MCF 10A (cell line): ENCODE measurements at regions not wholly inside any gene's neighbourhood (a gene's known extent, or its start where the extent isn't known, plus 50 kb on each side); places are given as distances from the start of the nearest gene placed in this dataset.
"Not testable (repeated sequence)": the region's sequence is repeated elsewhere in the genome, so short reads cannot be mapped to it uniquely, and the experiment has no call there.

ENCODE experiments used
- BruUV-seq: library from RNA; stranded (reverse); fragments of 400-500 nt; replicated peaks from 2 replicates; lab custom pipeline; 2021; lab: Mats Ljungman, UMichigan
- CTCF ChIA-PET: fragments of 300-600 bp; sonication (Branson Sonifier 250); formaldehyde crosslinking; extraction: SDS; loops from one replicate; lab custom pipeline; 2021; ENCODE audit warnings: antibody characterized with exemption, inconsistent platforms; lab: Yijun Ruan, JAX
- POLR2A ChIA-PET: fragments of 300-600, 350-650 bp; sonication (Branson Sonifier 250); formaldehyde crosslinking; extraction: SDS; loops from one replicate; lab custom pipeline; 2020; ENCODE audit warnings: antibody characterized with exemption, inconsistent platforms; lab: Yijun Ruan, JAX
- DNase-seq: peaks from one replicate; pipeline ENCODE4 v3.0.0-alpha.2; 2018; ENCODE audit not compliant: unreplicated experiment
- H3K27ac Mint-ChIP-seq: one replicate; pipeline ENCODE4 v1.8.0; 2022; ENCODE audit warnings: mild to moderate bottlenecking, low read depth, mixed read lengths; ENCODE audit not compliant: unreplicated experiment
- H3K27me3 Mint-ChIP-seq: one replicate; pipeline ENCODE4 v1.8.0; 2022; ENCODE audit warnings: mixed read lengths; ENCODE audit not compliant: insufficient read depth, unreplicated experiment
- H3K36me3 Mint-ChIP-seq: one replicate; pipeline ENCODE4 v1.8.0; 2022; ENCODE audit warnings: mild to moderate bottlenecking, moderate library complexity, mixed read lengths; ENCODE audit not compliant: insufficient read depth, unreplicated experiment
- H3K4me1 Mint-ChIP-seq: one replicate; pipeline ENCODE4 v1.8.0; 2022; ENCODE audit warnings: mixed read lengths; ENCODE audit not compliant: insufficient read depth, unreplicated experiment
- H3K4me3 Mint-ChIP-seq: one replicate; pipeline ENCODE4 v1.8.0; 2022; ENCODE audit warnings: mild to moderate bottlenecking, moderate library complexity, mixed read lengths; ENCODE audit not compliant: unreplicated experiment
- H3K9me3 Mint-ChIP-seq: one replicate; pipeline ENCODE4 v1.8.0; 2022; ENCODE audit warnings: mixed read lengths; ENCODE audit not compliant: unreplicated experiment
- CTCF ChIP-seq: fragments of 200-600 bp; IDR thresholded peaks from one replicate; pipeline ENCODE4 v1.8.0; 2022; ENCODE audit warnings: antibody characterized with exemption, mild to moderate bottlenecking; ENCODE audit not compliant: unreplicated experiment
- intact Hi-C: fragments of 100-400 bp; cut with micrococcal nuclease; formaldehyde crosslinking; loops from 2 replicates; pipeline ENCODE4 v1.14.1; 2022

GRCh38 chr6:28635547-28636158, 110.0 kb downstream of the GPX5 start:
- H3K4me3 Mint-ChIP-seq: no peak overlapping the region
- H3K9me3 Mint-ChIP-seq: no peaks in the 10 kb centered on the region
- H3K36me3 Mint-ChIP-seq: no peaks in the 10 kb centered on the region
- POLR2A ChIA-PET: no interaction called here
- no TSS peak for BruUV-seq
- no peaks in the 10 kb centered on the region for H3K27me3 Mint-ChIP-seq
- TF ChIP-seq CTCF: no peak
- no peak for DNase-seq
- no peaks in the 10 kb centered on the region for H3K4me1 Mint-ChIP-seq
- intact Hi-C loops: no loop called here
- no peak overlapping the region for H3K27ac Mint-ChIP-seq
- CTCF ChIA-PET: interaction anchor here (0.6 to 0.9 kb wide), 2 partner anchors 9 to 243 kb away, joined by 3 to 4 read pairs; no protein-coding TSS in a partner anchor

GRCh38 chr6:28638787-28639430, 113.2 kb downstream of the GPX5 start:
- H3K4me1 Mint-ChIP-seq: peaks cover under 1% of the 10 kb centered on the region
- H3K27ac Mint-ChIP-seq: no peak overlapping the region
- CTCF ChIA-PET: interaction anchor here (0.6 kb wide), 2 partner anchors 243 to 433 kb away, joined by 3 read pairs; no protein-coding TSS in a partner anchor
- peaks cover 8% of the 10 kb centered on the region for H3K36me3 Mint-ChIP-seq
- intact Hi-C loops: no loop called here
- TF ChIP-seq CTCF: no peak
- DNase-seq: no peak
- no TSS peak for BruUV-seq
- POLR2A ChIA-PET: interaction anchor here (0.6 to 0.9 kb wide), 2 partner anchors 24 to 174 kb away, joined by 3 read pairs; no protein-coding TSS in a partner anchor
- no peaks in the 10 kb centered on the region for H3K9me3 Mint-ChIP-seq
- no peaks in the 10 kb centered on the region for H3K27me3 Mint-ChIP-seq
- H3K4me3 Mint-ChIP-seq: no peak overlapping the region

GRCh38 chr6:28639445-28640290, 114.0 kb downstream of the GPX5 start:
- DNase-seq, H3K9me3 Mint-ChIP-seq, H3K27me3 Mint-ChIP-seq, H3K36me3 Mint-ChIP-seq, H3K27ac Mint-ChIP-seq, BruUV-seq, H3K4me1 Mint-ChIP-seq, intact Hi-C loops, H3K4me3 Mint-ChIP-seq: not testable (repeated sequence)
- ChIA-PET CTCF (interaction anchor here (0.6 kb wide), 1 partner anchor 434 kb away, joined by 3 read pairs; no protein-coding TSS in a partner anchor), POLR2A (interaction anchor here (0.6 to 0.9 kb wide), 2 partner anchors 24 to 175 kb away, joined by 3 read pairs; no protein-coding TSS in a partner anchor)

- Mint-ChIP-seq H3K36me3 (peaks cover 12% of the 10 kb centered on the region), H3K4me1 (peaks cover 6% of the 10 kb centered on the region), H3K9me3 (no peaks in the 10 kb centered on the region), H3K27me3 (no peaks in the 10 kb centered on the region), H3K4me3 (peak overlapping the region; percentile 71), H3K27ac (peak overlapping the region; percentile 76)
- DNase-seq: peak; percentile 76
- intact Hi-C loops: loop anchor here (2.0 kb wide), 1 partner anchor 36 kb away; no protein-coding TSS in a partner anchor
- POLR2A ChIA-PET: interaction anchor here (0.9 kb wide), 1 partner anchor 23 kb away, joined by 3 read pairs; no protein-coding TSS in a partner anchor
- no TSS peak for BruUV-seq
- CTCF ChIA-PET: no interaction called here
- TF ChIP-seq CTCF: no peak
Measured at GRCh38 chr6:28643017-28643740, 117.5 kb downstream of the GPX5 start.
